Stimulated activated CD4-positive, alpha-beta T cell treated with anti-CD3 and anti-CD28 coated beads, Interleukin-12 subunit alpha, Interleukin-12 subunit beta, amount 100 ng/mL, for 48 hours (primary cell): ENCODE measurements at regions not wholly inside any gene's neighbourhood (a gene's known extent, or its start where the extent isn't known, plus 50 kb on each side); places are given as distances from the start of the nearest gene placed in this dataset.
"Not testable (repeated sequence)": the region's sequence is repeated elsewhere in the genome, so short reads cannot be mapped to it uniquely, and the experiment has no call there.

Experiments used
- DNase-seq, 3 donors: peaks; one replicate each; pipeline ENCODE4 v3.0.0-alpha.2; 2020; ENCODE audit warnings: low read depth in 2 of 3, low spot score in 1 of 3

DNA sequence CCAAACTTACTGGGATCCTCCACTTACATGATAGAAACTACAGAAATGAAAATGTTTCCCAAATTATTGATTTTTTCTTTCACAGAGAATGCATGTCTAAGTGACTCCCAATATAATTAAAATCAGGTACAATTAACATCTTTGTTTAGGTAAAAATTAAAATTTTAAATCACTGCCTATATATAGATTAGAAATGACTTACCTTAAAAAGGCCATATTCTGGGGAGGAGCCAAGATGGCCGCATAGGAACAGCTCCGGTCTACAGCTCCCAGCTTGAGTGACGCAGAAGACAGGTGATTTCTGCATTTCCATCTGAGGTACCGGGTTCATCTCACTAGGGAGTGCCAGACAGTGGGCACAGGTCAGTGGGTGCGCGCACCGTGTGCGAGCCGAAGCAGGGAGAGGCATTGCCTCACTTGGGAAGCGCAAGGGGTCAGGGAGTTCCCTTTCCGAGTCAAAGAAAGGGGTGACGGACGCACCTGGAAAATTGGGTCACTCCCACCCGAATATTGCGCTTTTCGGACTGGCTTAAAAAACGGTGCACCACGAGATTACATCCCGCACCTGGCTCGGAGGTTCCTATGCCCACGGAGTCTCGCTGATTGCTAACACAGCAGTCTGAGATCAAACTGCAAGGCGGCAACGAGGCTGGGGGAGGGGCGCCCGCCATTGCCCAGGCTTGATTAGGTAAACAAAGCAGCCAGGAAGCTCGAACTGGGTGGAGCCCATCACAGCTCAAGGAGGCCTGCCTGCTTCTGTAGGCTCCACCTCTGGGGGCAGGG, 757.9 kb downstream of the C4orf33 start:
- not testable (repeated sequence) for DNase-seq

DNA sequence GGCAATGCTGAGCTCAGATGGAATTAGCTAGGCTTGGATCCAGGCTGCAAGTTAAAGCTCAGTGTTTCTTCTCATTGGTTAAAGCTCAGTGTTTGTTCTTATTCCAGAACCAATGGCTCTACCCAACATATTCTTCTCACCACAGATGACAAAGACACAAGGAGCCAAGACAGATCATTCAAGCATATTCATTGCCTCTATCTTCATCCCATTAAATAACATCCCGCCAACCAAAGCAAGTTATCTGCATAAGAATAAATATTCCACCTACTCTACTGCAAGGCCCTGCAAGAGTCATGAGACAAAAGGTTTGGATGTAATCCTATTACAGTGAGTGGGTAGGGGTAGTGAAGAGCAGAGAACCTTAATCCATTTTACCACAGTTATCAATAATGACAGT, 766.5 kb downstream of the C4orf33 start:
- DNase-seq = no peak

GRCh38 chr4:129863206-129863605, 767.3 kb downstream of the C4orf33 start:
- DNase-seq = no peak

GRCh38 chr4:129883996-129884395, 788.0 kb downstream of the C4orf33 start:
- DNase-seq = no peak

- DNase-seq = no peak
These were observed 801.2 kb downstream of the C4orf33 start for GRCh38 chr4:129897111-129897510.

DNA sequence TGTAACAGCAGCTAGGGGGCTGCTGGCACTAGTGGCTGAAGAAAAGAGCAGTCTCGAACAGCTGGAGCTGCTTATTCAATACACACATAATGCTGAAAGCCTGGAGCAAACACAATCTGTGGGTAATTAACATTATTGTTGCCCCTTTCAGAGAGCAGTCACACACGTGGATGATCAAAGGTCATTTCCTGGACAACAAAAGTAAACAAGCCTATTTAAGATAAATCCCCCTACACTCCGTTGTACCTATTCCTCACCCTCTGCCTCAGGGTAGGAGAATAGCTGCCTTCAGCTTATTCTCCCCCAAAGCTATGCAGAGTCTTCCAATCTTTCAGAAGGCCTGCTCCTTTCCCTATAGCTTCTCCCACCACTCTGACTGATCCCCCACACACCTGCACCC, 803.9 kb downstream of the C4orf33 start:
- no peak for DNase-seq

DNA sequence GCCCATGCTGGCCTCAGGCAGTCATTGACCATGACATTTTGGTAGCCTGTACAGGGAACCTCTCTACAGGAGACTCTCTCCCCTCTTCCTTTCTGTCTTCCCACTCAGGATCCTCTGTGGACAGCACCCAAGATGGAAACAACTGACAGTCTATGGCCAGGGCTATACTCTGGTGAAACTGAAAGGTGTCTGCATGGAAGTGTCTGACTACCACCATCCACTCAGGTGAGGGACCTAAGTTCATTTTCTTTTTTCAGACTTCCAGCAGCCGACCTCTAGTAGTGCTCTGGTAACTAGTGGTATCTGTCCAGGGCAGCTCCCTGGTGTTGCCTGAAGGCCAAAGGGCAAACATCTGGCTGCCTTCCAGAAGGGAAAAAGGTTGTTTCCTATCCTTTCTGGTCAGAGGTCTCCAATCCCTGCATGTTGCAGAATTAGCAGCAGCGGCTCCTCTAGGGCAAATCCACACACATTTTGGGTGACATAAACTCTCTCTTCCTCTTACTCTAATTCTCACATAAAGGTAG, 804.5 kb downstream of the C4orf33 start:
- DNase-seq = no peak

- no peak for DNase-seq
These were observed 805.3 kb downstream of the C4orf33 start for GRCh38 chr4:129901205-129901604.

DNA sequence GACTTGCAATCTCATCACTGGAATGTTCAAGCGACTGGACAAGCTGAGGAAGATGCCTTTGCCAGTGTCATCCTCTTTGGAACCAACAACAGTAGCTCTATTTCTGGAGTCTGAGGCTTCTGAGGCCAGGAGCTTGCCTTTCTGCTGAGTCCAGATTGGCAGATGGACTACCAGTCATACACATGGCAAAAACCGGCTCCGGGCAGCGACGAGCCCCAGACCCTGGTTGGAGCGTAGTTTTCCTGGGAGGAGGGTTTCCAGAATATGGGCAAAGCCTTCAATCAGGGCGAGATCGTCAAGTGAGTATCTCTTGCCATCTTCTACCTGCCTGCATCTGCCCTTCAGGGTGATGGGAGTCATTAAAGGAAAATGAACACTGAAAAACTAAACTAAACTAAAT, 807.9 kb downstream of the C4orf33 start:
- no peak for DNase-seq

DNA sequence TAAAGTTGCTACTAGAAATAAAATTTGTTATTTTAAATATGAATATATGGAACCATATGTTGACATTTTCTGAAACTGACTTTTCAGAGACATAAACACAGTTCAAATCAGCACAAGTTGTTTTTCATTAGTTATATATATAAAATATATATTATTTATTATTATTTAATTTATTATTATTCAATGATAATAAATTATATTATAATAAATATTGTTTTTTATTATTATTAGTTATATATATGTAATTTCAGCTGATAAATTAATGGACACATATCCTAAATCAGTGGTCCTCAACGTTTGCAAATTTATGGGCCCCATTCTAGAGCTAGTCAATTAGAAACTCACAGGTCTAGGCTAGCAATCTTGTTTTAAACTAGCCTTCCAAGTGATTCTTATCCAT, 809.3 kb downstream of the C4orf33 start:
- DNase-seq = no peak

- no peak for DNase-seq
These were observed 812.2 kb downstream of the C4orf33 start for GRCh38 chr4:129908117-129908516.

- DNase-seq = no peak
These were observed 821.0 kb downstream of the C4orf33 start for GRCh38 chr4:129916991-129917390.

DNA sequence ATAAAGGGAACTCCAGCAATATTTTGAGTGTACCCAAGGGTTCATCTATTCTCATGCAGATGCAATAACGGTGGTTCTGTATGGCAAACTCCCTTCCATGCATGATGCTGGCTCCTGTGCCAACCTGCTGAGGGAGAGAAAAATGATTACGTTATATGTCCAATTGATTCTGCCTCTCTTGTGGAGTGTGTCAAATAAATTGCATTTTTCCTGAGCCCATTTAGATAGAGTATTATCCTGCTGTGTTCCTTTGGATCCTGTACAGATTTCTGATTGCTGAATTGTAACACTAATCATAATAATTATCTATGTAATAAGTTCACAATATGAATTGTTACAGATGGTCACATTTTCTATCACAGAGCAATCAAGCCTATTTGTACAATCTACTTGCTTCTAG, 821.7 kb downstream of the C4orf33 start:
- no peak for DNase-seq

- no peak for DNase-seq
These were observed 831.0 kb downstream of the C4orf33 start for GRCh38 chr4:129926936-129927335.

DNA sequence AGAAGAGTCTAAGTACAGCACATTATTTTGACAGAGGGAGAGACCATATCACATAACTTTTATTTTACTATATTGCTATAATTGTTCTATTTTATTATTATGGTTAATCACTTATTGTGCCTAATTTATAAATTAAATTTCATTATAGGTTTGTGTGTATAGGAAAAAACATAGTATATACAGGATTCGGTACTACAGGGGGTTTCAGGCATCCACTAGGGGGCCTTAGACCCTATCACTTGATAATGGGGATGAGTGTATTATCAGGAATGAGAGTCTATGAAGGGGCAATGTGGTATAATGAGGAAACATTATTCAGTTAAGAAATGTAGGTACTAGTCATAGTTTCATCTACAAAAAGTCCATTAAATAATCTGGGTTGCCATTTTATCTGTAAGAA, 833.1 kb downstream of the C4orf33 start:
- no peak for DNase-seq

DNA sequence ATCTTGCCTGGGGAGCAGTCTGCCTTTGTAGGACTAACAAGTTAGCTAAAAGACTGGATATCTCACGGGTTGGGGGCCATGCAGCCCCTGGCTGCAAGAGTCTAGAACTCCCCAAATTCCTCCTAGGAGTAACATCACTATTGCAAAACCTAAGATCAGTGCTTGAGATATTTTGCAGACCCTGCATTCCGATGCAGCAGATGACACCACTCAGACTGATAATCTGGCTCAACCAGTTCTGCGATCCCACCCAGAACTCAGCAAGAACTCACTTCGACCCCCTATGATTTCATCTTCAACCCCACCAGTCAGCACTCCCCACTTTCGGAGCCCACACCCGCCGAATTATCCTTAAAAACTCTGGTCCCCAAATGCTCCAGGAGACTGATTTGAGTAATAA, 834.0 kb downstream of the C4orf33 start:
- no peak for DNase-seq

GRCh38 chr4:129950217-129950616, 854.3 kb downstream of the C4orf33 start:
- DNase-seq = no peak

DNA sequence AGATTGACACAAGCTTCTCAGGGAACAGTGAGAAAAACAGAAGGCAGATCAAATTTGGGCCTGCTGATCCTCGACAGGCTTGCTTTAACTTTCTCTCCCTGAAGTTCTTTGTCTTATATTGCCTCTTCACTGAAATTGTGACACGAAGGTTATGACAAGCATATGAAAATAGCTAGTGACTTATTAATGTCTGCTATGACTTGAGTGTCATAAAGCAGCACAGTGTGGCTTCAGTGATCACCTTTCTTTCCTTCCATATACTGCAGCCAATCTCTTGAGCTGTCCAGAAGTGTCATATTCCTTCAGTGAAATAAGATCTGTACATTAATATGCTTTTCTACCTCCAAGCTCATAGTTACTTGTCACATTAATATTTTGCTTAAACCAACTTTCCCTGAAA, 870.2 kb downstream of the C4orf33 start:
- DNase-seq = no peak

DNA sequence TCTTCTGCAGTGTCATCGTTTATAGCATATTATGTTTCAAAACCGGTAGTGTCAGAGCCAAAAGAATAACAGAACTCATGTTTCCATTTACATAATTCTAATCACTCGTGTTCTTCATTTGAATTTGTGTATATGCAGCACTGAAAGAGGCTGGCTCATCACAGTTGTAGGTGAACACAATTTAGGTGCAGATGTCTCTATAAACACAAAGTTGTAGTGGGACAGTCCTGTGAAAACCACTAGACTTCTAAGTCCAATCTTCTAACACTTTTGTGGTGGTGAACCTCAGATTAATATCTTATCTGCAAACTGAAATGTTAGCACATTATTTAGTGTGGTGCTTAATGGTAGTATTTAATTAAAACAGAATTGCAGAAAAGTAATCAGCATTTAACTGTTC, 872.4 kb downstream of the C4orf33 start:
- no peak for DNase-seq

DNA sequence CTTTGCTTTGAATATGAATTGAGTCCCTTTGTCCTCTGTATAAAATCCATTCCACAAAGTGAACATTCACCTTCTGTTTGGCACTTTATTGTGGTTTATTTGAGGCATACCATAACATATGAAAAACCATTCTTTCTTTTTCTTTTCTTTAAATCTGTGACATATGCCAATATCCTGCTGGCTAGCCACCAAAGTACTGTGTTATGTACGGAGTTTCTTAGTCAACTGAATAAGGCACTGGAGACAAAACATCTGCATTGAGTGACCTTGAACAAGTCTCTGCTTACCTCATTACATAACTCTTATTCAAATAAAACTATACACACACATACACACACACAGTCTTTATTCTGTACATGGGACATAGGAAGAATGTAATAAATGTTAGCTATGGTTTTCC, 872.8 kb downstream of the C4orf33 start:
- no peak for DNase-seq

GRCh38 chr4:129970801-129971200, 874.8 kb downstream of the C4orf33 start:
- no peak for DNase-seq

DNA sequence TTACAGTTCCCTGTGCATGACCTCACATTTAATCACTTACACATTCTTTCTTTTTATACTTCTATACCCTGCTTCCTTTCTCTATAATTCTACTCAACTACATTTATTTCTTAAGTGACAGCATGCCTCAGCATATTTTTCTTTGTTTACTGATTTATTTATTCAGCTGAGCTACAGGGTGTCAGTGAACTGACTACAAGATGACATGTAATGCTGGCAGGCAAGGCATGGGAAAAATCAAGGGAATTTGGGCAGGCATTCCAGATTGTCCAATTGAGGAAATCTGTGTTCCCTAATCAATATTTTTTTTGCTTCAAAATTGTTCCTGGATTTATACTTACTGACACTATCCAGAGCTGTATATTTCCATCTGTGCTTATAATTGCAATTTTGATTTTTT, 875.5 kb downstream of the C4orf33 start:
- DNase-seq = no peak

- DNase-seq = no peak
These were observed 876.3 kb downstream of the C4orf33 start for GRCh38 chr4:129972257-129972656.
